ENCODE measurements at regions not wholly inside any gene's neighbourhood (a gene's known extent, or its start where the extent isn't known, plus 50 kb on each side); places are given as distances from the start of the nearest gene placed in this dataset.

GRCh38 chr11:133747409-133747808, 97.9 kb downstream of the SPATA19 start:
- TF ChIP-seq CTCF (conservative IDR thresholded peaks at IDR 0.05; ENCODE audit: low read depth, low read length) (no peak), EZH2phosphoT487 (IDR thresholded peaks at IDR 0.05; ENCODE audit: borderline replicate concordance, low read length) (no peak)
